PC-3 (cell line): ENCODE measurements at regions not wholly inside any gene's neighbourhood (a gene's known extent, or its start where the extent isn't known, plus 50 kb on each side); places are given as distances from the start of the nearest gene placed in this dataset.

Experiments
- EZH2phosphoT487 ChIP-seq: fragments of 300-600 bp; sonication (generic); IDR thresholded peaks from 2 replicates; pipeline ENCODE4 v1.6.1; 2018; ENCODE audit warnings: mild to moderate bottlenecking, antibody characterized with exemption, low read length, borderline replicate concordance
- TF ChIP-seq, protein P1 (sequence below): fragments of 300-600 bp; sonication (generic); conservative IDR thresholded peaks from 2 replicates; pipeline ENCODE4 v1.5.1; 2017; ENCODE audit warnings: antibody characterized with exemption, low read depth, mild to moderate bottlenecking, low read length

DNA sequence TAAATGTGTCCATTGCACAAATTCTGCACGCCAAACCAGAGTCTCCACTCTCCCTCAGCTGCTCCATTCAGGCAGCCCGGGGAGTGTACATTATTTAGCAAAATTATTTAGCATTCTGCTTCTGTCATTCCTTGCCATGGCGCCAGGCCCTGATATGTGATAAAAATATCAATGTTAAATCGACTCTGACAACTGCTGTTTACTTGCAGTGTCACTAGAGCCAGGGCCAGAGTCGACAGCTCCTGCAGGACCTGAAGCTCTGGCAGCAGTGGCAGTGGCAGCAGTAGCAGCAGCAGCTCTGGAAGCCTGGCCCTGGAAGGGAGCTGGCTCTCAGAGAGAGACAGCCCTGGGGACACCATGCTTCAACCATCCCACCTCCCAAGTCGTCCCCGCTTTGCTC is 224.5 kb downstream of the BUD13 start:
- TF ChIP-seq, protein P1, sequence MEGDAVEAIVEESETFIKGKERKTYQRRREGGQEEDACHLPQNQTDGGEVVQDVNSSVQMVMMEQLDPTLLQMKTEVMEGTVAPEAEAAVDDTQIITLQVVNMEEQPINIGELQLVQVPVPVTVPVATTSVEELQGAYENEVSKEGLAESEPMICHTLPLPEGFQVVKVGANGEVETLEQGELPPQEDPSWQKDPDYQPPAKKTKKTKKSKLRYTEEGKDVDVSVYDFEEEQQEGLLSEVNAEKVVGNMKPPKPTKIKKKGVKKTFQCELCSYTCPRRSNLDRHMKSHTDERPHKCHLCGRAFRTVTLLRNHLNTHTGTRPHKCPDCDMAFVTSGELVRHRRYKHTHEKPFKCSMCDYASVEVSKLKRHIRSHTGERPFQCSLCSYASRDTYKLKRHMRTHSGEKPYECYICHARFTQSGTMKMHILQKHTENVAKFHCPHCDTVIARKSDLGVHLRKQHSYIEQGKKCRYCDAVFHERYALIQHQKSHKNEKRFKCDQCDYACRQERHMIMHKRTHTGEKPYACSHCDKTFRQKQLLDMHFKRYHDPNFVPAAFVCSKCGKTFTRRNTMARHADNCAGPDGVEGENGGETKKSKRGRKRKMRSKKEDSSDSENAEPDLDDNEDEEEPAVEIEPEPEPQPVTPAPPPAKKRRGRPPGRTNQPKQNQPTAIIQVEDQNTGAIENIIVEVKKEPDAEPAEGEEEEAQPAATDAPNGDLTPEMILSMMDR: no peak
- no peak for TF ChIP-seq EZH2phosphoT487
